Hematopoietic multipotent progenitor cell treated with erythropoietin and hydrocortisone succinate and interleukin-3 and kit ligand, for 4 days (in vitro differentiated cells): ENCODE measurements at regions not wholly inside any gene's neighbourhood (a gene's known extent, or its start where the extent isn't known, plus 50 kb on each side); places are given as distances from the start of the nearest gene placed in this dataset.
"Not testable (repeated sequence)": the region's sequence is repeated elsewhere in the genome, so short reads cannot be mapped to it uniquely, and the experiment has no call there.

ENCODE experiments used
- DNase-seq: peaks from one replicate; pipeline ENCODE4 v3.0.0-alpha.2; 2015

GRCh38 chrX:39245024-39245423 lies 443.8 kb downstream of the MID1IP1 start:
- no peak for DNase-seq

GRCh38 chrX:39247536-39247935 lies 446.3 kb downstream of the MID1IP1 start:
- no peak for DNase-seq

- DNase-seq, result peak; percentile 5
These were observed 447.1 kb downstream of the MID1IP1 start for GRCh38 chrX:39248330-39248729.

- DNase-seq, result peak; percentile 7
These were observed 448.7 kb downstream of the MID1IP1 start for GRCh38 chrX:39249999-39250398.

- DNase-seq, result no peak
These were observed 450.7 kb downstream of the MID1IP1 start for GRCh38 chrX:39251995-39252394.

GRCh38 chrX:39253551-39253950 lies 452.3 kb downstream of the MID1IP1 start:
- no peak for DNase-seq

GRCh38 chrX:39258331-39258730 lies 457.1 kb downstream of the MID1IP1 start:
- peak; percentile 38 for DNase-seq

- DNase-seq, result peak; percentile 4
These were observed 459.7 kb downstream of the MID1IP1 start for GRCh38 chrX:39260965-39261364.

GRCh38 chrX:39261446-39262147 lies 460.3 kb downstream of the MID1IP1 start:
- DNase-seq, result peak; percentile 61

GRCh38 chrX:39262641-39263040 lies 461.4 kb downstream of the MID1IP1 start:
- no peak for DNase-seq

GRCh38 chrX:39264023-39264422 lies 462.8 kb downstream of the MID1IP1 start:
- no peak for DNase-seq

GRCh38 chrX:39267176-39267575 lies 465.9 kb downstream of the MID1IP1 start:
- no peak for DNase-seq

GRCh38 chrX:39268207-39268606 lies 466.9 kb downstream of the MID1IP1 start:
- DNase-seq, result no peak

GRCh38 chrX:39275500-39276068 lies 474.3 kb downstream of the MID1IP1 start:
- no peak for DNase-seq

- not testable (repeated sequence) for DNase-seq
These were observed 476.6 kb downstream of the MID1IP1 start for GRCh38 chrX:39277685-39278390.

- DNase-seq, result no peak
These were observed 482.0 kb downstream of the MID1IP1 start for GRCh38 chrX:39283239-39283638.

GRCh38 chrX:39288592-39288991 lies 487.3 kb downstream of the MID1IP1 start:
- no peak for DNase-seq

- DNase-seq, result no peak
These were observed 488.6 kb downstream of the MID1IP1 start for GRCh38 chrX:39289827-39290226.

- no peak for DNase-seq
These were observed 491.9 kb downstream of the MID1IP1 start for GRCh38 chrX:39293203-39293602.

GRCh38 chrX:39296472-39296871 lies 495.2 kb downstream of the MID1IP1 start:
- DNase-seq, result no peak

GRCh38 chrX:39298821-39299220 lies 497.6 kb downstream of the MID1IP1 start:
- DNase-seq, result no peak

- no peak for DNase-seq
These were observed 498.4 kb downstream of the MID1IP1 start for GRCh38 chrX:39299615-39300014.

GRCh38 chrX:39301036-39301435 lies 499.8 kb downstream of the MID1IP1 start:
- no peak for DNase-seq

GRCh38 chrX:39302838-39303237 lies 501.6 kb downstream of the MID1IP1 start:
- DNase-seq, result no peak
